HepG2 (cell line): ENCODE measurements at regions not wholly inside any gene's neighbourhood (a gene's known extent, or its start where the extent isn't known, plus 50 kb on each side); places are given as distances from the start of the nearest gene placed in this dataset.

Source experiments
- ATAC-seq: fragments of 200-7000 bp; cut with Tn5 transposase; 3 replicates; pipeline ENCODE4 v1.9.1; 2020; ENCODE audit warnings: mild to moderate bottlenecking, moderate library complexity
- BruUV-seq: library from RNA; stranded (reverse); fragments of 400-500 nt; replicated peaks from 2 replicates; lab custom pipeline; 2021; lab: Mats Ljungman, UMichigan
- CTCF ChIA-PET: fragments of 300-600 bp; formaldehyde crosslinking; extraction: SDS; loops from one replicate; lab custom pipeline; 2021; ENCODE audit warnings: low total read pairs, inconsistent platforms, low intra/inter-chr PET ratio; lab: Yijun Ruan, JAX
- POLR2A ChIA-PET: fragments of 350-600 bp; sonication (Branson Sonifier 250); formaldehyde crosslinking; loops from one replicate; lab custom pipeline; 2020; ENCODE audit warnings: antibody characterized with exemption, inconsistent platforms; lab: Yijun Ruan, JAX
- DNase-seq: peaks from one replicate; pipeline ENCODE4 v3.0.0-alpha.2; 2015; ENCODE audit warnings: low spot score
- FAIRE-seq: peaks from 3 replicates; lab custom pipeline; 2011; peaks lifted over from hg19 to GRCh38; lab: Jason Lieb, UNC
- H2AFZ ChIP-seq: one replicate; pipeline ENCODE4 v1.6.1; 2011; ENCODE audit warnings: low read length, inconsistent platforms
- H3K27ac ChIP-seq: fragments of 300-600 bp; 3 replicates; pipeline ENCODE4 v1.8.0; 2011; ENCODE audit warnings: mixed run types, mild to moderate bottlenecking, mixed read lengths, low read length, inconsistent platforms; ENCODE audit not compliant: insufficient read depth; ENCODE audit errors: extremely low read length
- H3K27me3 ChIP-seq, 2 experiments: fragments of 200-600 bp in 1 of 2; 2 replicates in 1 of 2; 3 replicates in 1 of 2; pipeline versions ENCODE4 v1.6.0 to v1.8.0; 2011; ENCODE audit warnings: low read length in 2 of 2, mild to moderate bottlenecking in 2 of 2, moderate library complexity in 2 of 2, inconsistent platforms in 1 of 2; ENCODE audit not compliant: insufficient read depth in 2 of 2, control insufficient read depth in 1 of 2
- H3K36me3 ChIP-seq, 2 experiments: fragments of 200-600 bp in 1 of 2; replicated peaks in 1 of 2; 2 replicates in 1 of 2; 3 replicates in 1 of 2; pipeline versions ENCODE4 v1.5.1 to v1.8.0; 2011; ENCODE audit warnings: low read length in 2 of 2, inconsistent platforms in 1 of 2; ENCODE audit not compliant: insufficient read depth in 2 of 2, control insufficient read depth in 1 of 2
- H3K4me1 ChIP-seq: 2 replicates; pipeline ENCODE4 v1.5.1; 2012; ENCODE audit warnings: low read length, inconsistent platforms; ENCODE audit not compliant: insufficient read depth
- H3K4me2 ChIP-seq: 2 replicates; pipeline ENCODE4 v1.6.0; 2011; ENCODE audit warnings: low read depth, low read length, inconsistent platforms
- H3K4me3 ChIP-seq, 3 experiments: fragments of 200-600 bp in 1 of 3; sonication (generic), shearing (Covaris generic) in 1 of 3; replicated peaks in 1 of 3; 2 replicates each; pipeline ENCODE4 v1.5.1; 2011 to 2016; ENCODE audit warnings: low read length in 3 of 3, inconsistent platforms in 2 of 3, low read depth in 2 of 3, mild to moderate bottlenecking in 2 of 3, control low read depth in 1 of 3, mixed read lengths in 1 of 3; ENCODE audit not compliant: insufficient read depth in 1 of 3
- H3K79me2 ChIP-seq: one replicate; pipeline ENCODE4 v1.6.1; 2011; ENCODE audit warnings: low read length, inconsistent platforms; ENCODE audit not compliant: insufficient read depth
- H3K9ac ChIP-seq: 2 replicates; pipeline ENCODE4 v1.6.0; 2011; ENCODE audit warnings: mild to moderate bottlenecking, low read depth, low read length, inconsistent platforms; ENCODE audit not compliant: insufficient read depth
- H3K9me3 ChIP-seq: 2 replicates; pipeline ENCODE4 v1.5.1; 2012; ENCODE audit warnings: mild to moderate bottlenecking, low read length
- H4K20me1 ChIP-seq: 2 replicates; pipeline ENCODE4 v1.6.0; 2011; ENCODE audit warnings: inconsistent platforms, mild to moderate bottlenecking, low read length, moderate library complexity; ENCODE audit not compliant: insufficient read depth
- PCBP1 ChIP-seq: fragments of 200-400 bp; formaldehyde crosslinking; IDR thresholded peaks from 2 replicates; pipeline ENCODE4 v1.6.1; 2017; ENCODE audit warnings: mild to moderate bottlenecking, low read depth, low read length, borderline replicate concordance
- PHF8 ChIP-seq: sonication (generic); formaldehyde crosslinking; IDR thresholded peaks from 2 replicates; pipeline ENCODE4 v1.5.0; 2020; ENCODE audit warnings: missing genetic modification reagents
- XRCC5 ChIP-seq: fragments of 200-400 bp; formaldehyde crosslinking; optimal IDR thresholded peaks from 2 replicates; pipeline ENCODE3; 2017; ENCODE audit warnings: mild to moderate bottlenecking, low read length
- ZNF143 ChIP-seq: sonication (generic); formaldehyde crosslinking; IDR thresholded peaks from 2 replicates; pipeline ENCODE4 v1.4.0; 2020; ENCODE audit warnings: missing genetic modification reagents
- ZNF264 ChIP-seq: sonication (generic); formaldehyde crosslinking; IDR thresholded peaks from 2 replicates; pipeline ENCODE4 v1.4.0; 2020; ENCODE audit warnings: missing genetic modification reagents
- WGBS: methylation state at CpG from one replicate; pipeline ENCODE4 v1.1.6; 2017; ENCODE audit warnings: low lambda C conversion rate; 5-methylcytosine and 5-hydroxymethylcytosine counted together
- in situ Hi-C: cut with HindIII; loops from 2 replicates; pipeline ENCODE4 v1.10.0; 2017; ENCODE audit warnings: low pct_unique_long_range_greater_than_20kb; ENCODE audit not compliant: extremely low pct_ligation_motif_present
- intact Hi-C: fragments of 100-400 bp; cut with micrococcal nuclease; formaldehyde crosslinking; loops from one replicate; pipeline ENCODE4 v1.10.0; 2022; ENCODE audit not compliant: unreplicated experiment
- TF ChIP-seq, protein P1 (sequence below): IDR thresholded peaks from 2 replicates; pipeline ENCODE4 v1.6.1; 2016; ENCODE audit warnings: low read depth, borderline replicate concordance
- TF ChIP-seq, protein P2 (sequence below): sonication (generic); formaldehyde crosslinking; IDR thresholded peaks from 2 replicates; pipeline ENCODE4 v1.4.0; 2020; ENCODE audit warnings: low read depth, missing genetic modification reagents
- TF ChIP-seq, protein P3 (sequence below): sonication (generic); formaldehyde crosslinking; IDR thresholded peaks from 2 replicates; pipeline ENCODE4 v1.5.1; 2020; ENCODE audit warnings: mild to moderate bottlenecking, missing genetic modification reagents, moderate library complexity
- TF ChIP-seq, protein P4 (sequence below): sonication (generic); formaldehyde crosslinking; IDR thresholded peaks from 2 replicates; pipeline ENCODE4 v1.9.0; 2021; ENCODE audit warnings: missing genetic modification reagents, borderline replicate concordance

DNA sequence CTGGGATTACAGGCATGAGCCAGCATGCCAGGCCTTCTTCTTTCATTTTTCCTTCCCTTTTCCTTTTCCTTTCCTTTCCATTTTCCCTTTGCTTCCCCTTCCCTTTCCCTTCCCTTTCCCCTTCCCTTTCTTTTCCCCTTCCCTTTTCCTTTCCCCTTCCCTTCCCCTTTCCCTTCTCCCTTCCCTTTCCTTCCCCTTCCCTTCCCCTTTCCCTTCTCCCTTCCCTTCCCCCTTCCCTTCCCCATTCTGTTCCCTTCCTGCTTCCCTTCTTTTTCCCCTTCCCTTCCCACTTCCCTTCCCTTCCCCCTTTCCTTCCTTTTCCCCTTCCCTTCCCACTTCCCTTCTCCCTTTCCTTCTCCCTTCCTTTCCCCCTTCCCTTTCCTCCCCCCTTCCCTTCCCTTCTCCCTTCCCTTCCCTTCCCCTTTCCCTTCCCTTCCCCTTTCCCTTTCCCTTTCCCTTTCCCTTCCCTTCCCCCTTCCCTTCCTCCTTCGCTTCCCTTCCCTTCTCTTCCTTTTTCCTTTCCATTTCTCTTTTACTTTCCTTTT, 712.2 kb upstream of the POM121L12 start (continued):
- TF ChIP-seq, protein P1, sequence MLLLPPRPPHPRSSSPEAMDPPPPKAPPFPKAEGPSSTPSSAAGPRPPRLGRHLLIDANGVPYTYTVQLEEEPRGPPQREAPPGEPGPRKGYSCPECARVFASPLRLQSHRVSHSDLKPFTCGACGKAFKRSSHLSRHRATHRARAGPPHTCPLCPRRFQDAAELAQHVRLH (CRISPR knock-in tag), result no peak
- 0 out of 2 replicates have a peak, but pooled peaks have one; percentile 54 for TF ChIP-seq PCBP1
- TF ChIP-seq, protein P2, sequence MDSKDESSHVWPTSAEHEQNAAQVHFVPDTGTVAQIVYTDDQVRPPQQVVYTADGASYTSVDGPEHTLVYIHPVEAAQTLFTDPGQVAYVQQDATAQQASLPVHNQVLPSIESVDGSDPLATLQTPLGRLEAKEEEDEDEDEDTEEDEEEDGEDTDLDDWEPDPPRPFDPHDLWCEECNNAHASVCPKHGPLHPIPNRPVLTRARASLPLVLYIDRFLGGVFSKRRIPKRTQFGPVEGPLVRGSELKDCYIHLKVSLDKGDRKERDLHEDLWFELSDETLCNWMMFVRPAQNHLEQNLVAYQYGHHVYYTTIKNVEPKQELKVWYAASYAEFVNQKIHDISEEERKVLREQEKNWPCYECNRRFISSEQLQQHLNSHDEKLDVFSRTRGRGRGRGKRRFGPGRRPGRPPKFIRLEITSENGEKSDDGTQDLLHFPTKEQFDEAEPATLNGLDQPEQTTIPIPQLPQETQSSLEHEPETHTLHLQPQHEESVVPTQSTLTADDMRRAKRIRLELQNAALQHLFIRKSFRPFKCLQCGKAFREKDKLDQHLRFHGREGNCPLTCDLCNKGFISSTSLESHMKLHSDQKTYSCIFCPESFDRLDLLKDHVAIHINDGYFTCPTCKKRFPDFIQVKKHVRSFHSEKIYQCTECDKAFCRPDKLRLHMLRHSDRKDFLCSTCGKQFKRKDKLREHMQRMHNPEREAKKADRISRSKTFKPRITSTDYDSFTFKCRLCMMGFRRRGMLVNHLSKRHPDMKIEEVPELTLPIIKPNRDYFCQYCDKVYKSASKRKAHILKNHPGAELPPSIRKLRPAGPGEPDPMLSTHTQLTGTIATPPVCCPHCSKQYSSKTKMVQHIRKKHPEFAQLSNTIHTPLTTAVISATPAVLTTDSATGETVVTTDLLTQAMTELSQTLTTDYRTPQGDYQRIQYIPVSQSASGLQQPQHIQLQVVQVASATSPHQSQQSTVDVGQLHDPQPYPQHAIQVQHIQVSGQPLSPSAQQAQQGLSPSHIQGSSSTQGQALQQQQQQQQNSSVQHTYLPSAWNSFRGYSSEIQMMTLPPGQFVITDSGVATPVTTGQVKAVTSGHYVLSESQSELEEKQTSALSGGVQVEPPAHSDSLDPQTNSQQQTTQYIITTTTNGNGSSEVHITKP (CRISPR knock-in tag), result no peak
- no peak for TF ChIP-seq ZNF143 (CRISPR knock-in tag)

DNA sequence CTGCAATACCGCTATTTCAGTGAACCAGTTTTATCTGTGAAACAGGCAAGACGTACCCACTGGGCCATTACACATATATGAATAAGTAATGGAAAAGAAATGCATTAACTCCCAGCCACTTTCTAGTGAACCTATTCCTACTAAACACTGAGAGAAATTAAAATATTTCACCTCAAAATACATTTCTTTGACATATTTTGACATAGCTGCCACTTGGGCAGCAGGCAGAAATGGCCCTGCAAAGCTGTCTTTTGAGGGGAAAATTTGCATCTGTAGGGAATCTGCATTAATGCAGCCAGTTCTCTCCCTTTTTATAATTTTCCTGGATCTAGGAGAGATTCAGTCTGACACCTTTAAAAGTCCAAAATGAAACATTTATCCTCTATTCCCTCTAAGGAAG, 714.8 kb upstream of the POM121L12 start:
- TF ChIP-seq, protein P3, sequence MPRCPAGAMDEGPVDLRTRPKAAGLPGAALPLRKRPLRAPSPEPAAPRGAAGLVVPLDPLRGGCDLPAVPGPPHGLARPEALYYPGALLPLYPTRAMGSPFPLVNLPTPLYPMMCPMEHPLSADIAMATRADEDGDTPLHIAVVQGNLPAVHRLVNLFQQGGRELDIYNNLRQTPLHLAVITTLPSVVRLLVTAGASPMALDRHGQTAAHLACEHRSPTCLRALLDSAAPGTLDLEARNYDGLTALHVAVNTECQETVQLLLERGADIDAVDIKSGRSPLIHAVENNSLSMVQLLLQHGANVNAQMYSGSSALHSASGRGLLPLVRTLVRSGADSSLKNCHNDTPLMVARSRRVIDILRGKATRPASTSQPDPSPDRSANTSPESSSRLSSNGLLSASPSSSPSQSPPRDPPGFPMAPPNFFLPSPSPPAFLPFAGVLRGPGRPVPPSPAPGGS (CRISPR knock-in tag), result no peak
- no peak for TF ChIP-seq XRCC5
- TF ChIP-seq, protein P4, sequence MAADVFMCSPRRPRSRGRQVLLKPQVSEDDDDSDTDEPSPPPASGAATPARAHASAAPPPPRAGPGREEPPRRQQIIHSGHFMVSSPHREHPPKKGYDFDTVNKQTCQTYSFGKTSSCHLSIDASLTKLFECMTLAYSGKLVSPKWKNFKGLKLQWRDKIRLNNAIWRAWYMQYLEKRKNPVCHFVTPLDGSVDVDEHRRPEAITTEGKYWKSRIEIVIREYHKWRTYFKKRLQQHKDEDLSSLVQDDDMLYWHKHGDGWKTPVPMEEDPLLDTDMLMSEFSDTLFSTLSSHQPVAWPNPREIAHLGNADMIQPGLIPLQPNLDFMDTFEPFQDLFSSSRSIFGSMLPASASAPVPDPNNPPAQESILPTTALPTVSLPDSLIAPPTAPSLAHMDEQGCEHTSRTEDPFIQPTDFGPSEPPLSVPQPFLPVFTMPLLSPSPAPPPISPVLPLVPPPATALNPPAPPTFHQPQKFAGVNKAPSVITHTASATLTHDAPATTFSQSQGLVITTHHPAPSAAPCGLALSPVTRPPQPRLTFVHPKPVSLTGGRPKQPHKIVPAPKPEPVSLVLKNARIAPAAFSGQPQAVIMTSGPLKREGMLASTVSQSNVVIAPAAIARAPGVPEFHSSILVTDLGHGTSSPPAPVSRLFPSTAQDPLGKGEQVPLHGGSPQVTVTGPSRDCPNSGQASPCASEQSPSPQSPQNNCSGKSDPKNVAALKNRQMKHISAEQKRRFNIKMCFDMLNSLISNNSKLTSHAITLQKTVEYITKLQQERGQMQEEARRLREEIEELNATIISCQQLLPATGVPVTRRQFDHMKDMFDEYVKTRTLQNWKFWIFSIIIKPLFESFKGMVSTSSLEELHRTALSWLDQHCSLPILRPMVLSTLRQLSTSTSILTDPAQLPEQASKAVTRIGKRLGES (CRISPR knock-in tag), result no peak
- TF ChIP-seq ZNF264 (CRISPR knock-in tag), result no peak
- TF ChIP-seq PHF8 (CRISPR knock-in tag), result no peak
- FAIRE-seq, result no peak
- intact Hi-C loops (no loop called here), in situ Hi-C loops (no loop called here)
- Histone ChIP-seq H3K4me3 (no peak overlapping the region), H4K20me1 (no peaks in the 10 kb centered on the region), H3K4me1 (no peaks in the 10 kb centered on the region), H3K27ac (no peak overlapping the region), H3K36me3 (no peaks in the 10 kb centered on the region), H3K9me3 (peaks cover 69% of the 10 kb centered on the region), H3K27me3 (no peaks in the 10 kb centered on the region), H3K4me2 (no peak overlapping the region), H2AFZ (no peak overlapping the region), H3K79me2 (no peaks in the 10 kb centered on the region), H3K9ac (no peak overlapping the region)
- POLR2A ChIA-PET, result no interaction called here
- no TSS peak for BruUV-seq
- WGBS, result 0% methylated on average over 2 of the region's 2 CpGs
- CTCF ChIA-PET, result no interaction called here
- no peak for ATAC-seq
- DNase-seq, result no peak
